ENCODE measurements at regions not wholly inside any gene's neighbourhood (a gene's known extent, or its start where the extent isn't known, plus 50 kb on each side); places are given as distances from the start of the nearest gene placed in this dataset.

- CTCF ChIA-PET: no interaction called here
- DNase-seq (ENCODE audit: low spot score): no peak
- POLR2A ChIA-PET (ENCODE audit: low non-redundant PET): interaction anchor here (0.6 kb wide), 1 partner anchor 1329 kb away, joined by 3 read pairs; no protein-coding TSS in a partner anchor
- no peak for TF ChIP-seq CTCF (conservative IDR thresholded peaks at IDR 0.05; ENCODE audit: low read depth)
- no peak overlapping the region for H3K27ac ChIP-seq
Measured at GRCh38 chr3:161915418-161915750, 418.8 kb downstream of the OTOL1 start.

GRCh38 chr3:161920196-161920595 is 423.6 kb downstream of the OTOL1 start:
- no peak overlapping the region for H3K27ac ChIP-seq
- no peak for TF ChIP-seq CTCF (conservative IDR thresholded peaks at IDR 0.05; ENCODE audit: low read depth)
- POLR2A ChIA-PET (ENCODE audit: low non-redundant PET): no interaction called here
- CTCF ChIA-PET: no interaction called here
- no peak for DNase-seq (ENCODE audit: low spot score)

GRCh38 chr3:161925749-161926360 is 429.2 kb downstream of the OTOL1 start:
- ChIA-PET POLR2A (ENCODE audit: low non-redundant PET) (no interaction called here), CTCF (no interaction called here)
- DNase-seq (ENCODE audit: low spot score): no peak
- TF ChIP-seq CTCF (conservative IDR thresholded peaks at IDR 0.05; ENCODE audit: low read depth): no peak
- H3K27ac ChIP-seq: no peak overlapping the region

GRCh38 chr3:161927131-161927530 is 430.5 kb downstream of the OTOL1 start:
- no peak for DNase-seq (ENCODE audit: low spot score)
- CTCF ChIA-PET: no interaction called here
- no peak overlapping the region for H3K27ac ChIP-seq
- POLR2A ChIA-PET (ENCODE audit: low non-redundant PET): no interaction called here
- TF ChIP-seq CTCF (conservative IDR thresholded peaks at IDR 0.05; ENCODE audit: low read depth): no peak

DNA sequence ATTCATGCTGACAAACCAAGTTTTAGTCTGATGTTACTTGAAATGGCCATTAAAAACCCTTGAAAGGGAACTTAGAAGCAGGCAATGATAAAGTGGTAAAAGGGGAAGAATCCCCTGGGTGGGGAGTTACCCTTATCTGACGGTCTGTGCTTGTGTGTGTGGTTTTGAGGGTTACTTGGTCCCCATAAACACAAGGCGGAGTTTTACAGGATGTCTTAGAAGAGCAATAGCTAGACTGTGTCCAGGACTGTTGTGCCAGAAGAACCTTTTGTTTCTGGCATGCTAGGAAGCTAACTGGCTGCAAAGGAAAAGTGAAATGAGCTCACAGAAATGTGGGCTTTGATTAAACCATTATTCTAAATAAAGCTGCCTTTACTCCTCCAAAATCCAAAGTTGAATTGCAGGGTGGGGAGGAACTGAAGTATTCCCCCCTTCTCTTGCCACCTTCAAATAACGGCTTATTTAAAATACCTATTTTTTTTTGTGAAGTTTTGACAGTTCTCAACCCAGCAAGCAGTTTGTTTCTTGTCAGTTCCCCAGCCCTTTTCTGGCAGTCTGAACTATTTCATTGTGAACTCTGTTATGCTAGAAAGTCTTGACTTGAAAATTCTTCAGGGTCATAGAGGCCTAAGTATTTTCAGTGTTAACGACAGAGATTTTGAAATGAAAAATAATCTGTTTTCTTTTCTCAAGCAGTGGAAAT is 443.5 kb downstream of the OTOL1 start:
- no peak for DNase-seq (ENCODE audit: low spot score)
- TF ChIP-seq CTCF (conservative IDR thresholded peaks at IDR 0.05; ENCODE audit: low read depth): no peak
- CTCF ChIA-PET: no interaction called here
- POLR2A ChIA-PET (ENCODE audit: low non-redundant PET): no interaction called here
- no peak overlapping the region for H3K27ac ChIP-seq

DNA sequence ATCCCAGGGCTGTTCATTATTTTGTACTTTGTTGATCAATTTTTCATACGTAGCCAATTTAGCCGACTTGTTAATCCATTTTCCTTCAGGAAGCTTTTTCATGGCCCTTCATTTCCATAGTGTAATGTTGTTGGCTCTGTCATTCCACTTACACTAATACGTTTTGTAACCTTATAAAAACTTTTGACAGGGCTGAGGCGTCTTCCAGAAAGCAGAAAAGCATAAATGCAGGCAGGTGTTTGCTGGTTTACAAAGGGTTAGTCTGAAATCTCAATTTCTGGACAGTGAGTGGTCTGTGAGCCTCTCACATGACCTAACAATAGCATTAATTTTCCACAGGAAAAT is 444.0 kb downstream of the OTOL1 start:
- no peak for DNase-seq (ENCODE audit: low spot score)
- CTCF ChIA-PET: no interaction called here
- no peak overlapping the region for H3K27ac ChIP-seq
- POLR2A ChIA-PET (ENCODE audit: low non-redundant PET): no interaction called here
- no peak for TF ChIP-seq CTCF (conservative IDR thresholded peaks at IDR 0.05; ENCODE audit: low read depth)

Measured in RWPE1 (cell line).